HG03139 (cell line): ENCODE measurements at regions not wholly inside any gene's neighbourhood (a gene's known extent, or its start where the extent isn't known, plus 50 kb on each side); places are given as distances from the start of the nearest gene placed in this dataset.
"Not testable (repeated sequence)": the region's sequence is repeated elsewhere in the genome, so short reads cannot be mapped to it uniquely, and the experiment has no call there.

ENCODE experiments used
- ATAC-seq: cut with Tn5 transposase; IDR thresholded peaks from one replicate; pipeline ENCODE4 v1.9.1; 2021; ENCODE audit not compliant: unreplicated experiment

GRCh38 chr17:71446645-71447437 lies 674.0 kb upstream of the SOX9 start:
- ATAC-seq, result no peak

GRCh38 chr17:71447644-71448043 lies 673.2 kb upstream of the SOX9 start:
- no peak for ATAC-seq

GRCh38 chr17:71450657-71451056 lies 670.2 kb upstream of the SOX9 start:
- not testable (repeated sequence) for ATAC-seq

- ATAC-seq, result no peak
Observed at GRCh38 chr17:71453876-71454422, 666.9 kb upstream of the SOX9 start.

GRCh38 chr17:71455219-71455618 lies 665.6 kb upstream of the SOX9 start:
- ATAC-seq, result no peak

- ATAC-seq, result no peak
Observed at GRCh38 chr17:71458322-71458721, 662.5 kb upstream of the SOX9 start.

- ATAC-seq, result no peak
Observed at GRCh38 chr17:71460943-71461342, 659.9 kb upstream of the SOX9 start.

GRCh38 chr17:71461498-71462169 lies 659.2 kb upstream of the SOX9 start:
- ATAC-seq, result no peak

- no peak for ATAC-seq
Observed at GRCh38 chr17:71464241-71464640, 656.6 kb upstream of the SOX9 start.

- no peak for ATAC-seq
Observed at GRCh38 chr17:71464751-71465150, 656.1 kb upstream of the SOX9 start.

GRCh38 chr17:71467719-71468118 lies 653.1 kb upstream of the SOX9 start:
- ATAC-seq, result no peak

GRCh38 chr17:71470062-71470461 lies 650.8 kb upstream of the SOX9 start:
- ATAC-seq, result no peak

GRCh38 chr17:71472809-71473789 lies 647.7 kb upstream of the SOX9 start:
- ATAC-seq, result peak; percentile 58

- no peak for ATAC-seq
Observed at GRCh38 chr17:71477356-71477755, 643.5 kb upstream of the SOX9 start.

GRCh38 chr17:71480099-71480498 lies 640.7 kb upstream of the SOX9 start:
- ATAC-seq, result no peak

GRCh38 chr17:71482625-71483024 lies 638.2 kb upstream of the SOX9 start:
- no peak for ATAC-seq

- no peak for ATAC-seq
Observed at GRCh38 chr17:71484546-71484945, 636.3 kb upstream of the SOX9 start.

- ATAC-seq, result no peak
Observed at GRCh38 chr17:71485426-71485825, 635.4 kb upstream of the SOX9 start.

GRCh38 chr17:71486261-71486660 lies 634.6 kb upstream of the SOX9 start:
- no peak for ATAC-seq

GRCh38 chr17:71488851-71489250 lies 632.0 kb upstream of the SOX9 start:
- ATAC-seq, result no peak
